D341Med (cell line): ENCODE measurements at regions not wholly inside any gene's neighbourhood (a gene's known extent, or its start where the extent isn't known, plus 50 kb on each side); places are given as distances from the start of the nearest gene placed in this dataset.
A peak's percentile ranks its signal among the peaks of the same experiment; 100 is the strongest.

Experiments used
- DNase-seq: peaks from one replicate; pipeline ENCODE4 v3.0.0; 2012; ENCODE audit warnings: low spot score

DNA sequence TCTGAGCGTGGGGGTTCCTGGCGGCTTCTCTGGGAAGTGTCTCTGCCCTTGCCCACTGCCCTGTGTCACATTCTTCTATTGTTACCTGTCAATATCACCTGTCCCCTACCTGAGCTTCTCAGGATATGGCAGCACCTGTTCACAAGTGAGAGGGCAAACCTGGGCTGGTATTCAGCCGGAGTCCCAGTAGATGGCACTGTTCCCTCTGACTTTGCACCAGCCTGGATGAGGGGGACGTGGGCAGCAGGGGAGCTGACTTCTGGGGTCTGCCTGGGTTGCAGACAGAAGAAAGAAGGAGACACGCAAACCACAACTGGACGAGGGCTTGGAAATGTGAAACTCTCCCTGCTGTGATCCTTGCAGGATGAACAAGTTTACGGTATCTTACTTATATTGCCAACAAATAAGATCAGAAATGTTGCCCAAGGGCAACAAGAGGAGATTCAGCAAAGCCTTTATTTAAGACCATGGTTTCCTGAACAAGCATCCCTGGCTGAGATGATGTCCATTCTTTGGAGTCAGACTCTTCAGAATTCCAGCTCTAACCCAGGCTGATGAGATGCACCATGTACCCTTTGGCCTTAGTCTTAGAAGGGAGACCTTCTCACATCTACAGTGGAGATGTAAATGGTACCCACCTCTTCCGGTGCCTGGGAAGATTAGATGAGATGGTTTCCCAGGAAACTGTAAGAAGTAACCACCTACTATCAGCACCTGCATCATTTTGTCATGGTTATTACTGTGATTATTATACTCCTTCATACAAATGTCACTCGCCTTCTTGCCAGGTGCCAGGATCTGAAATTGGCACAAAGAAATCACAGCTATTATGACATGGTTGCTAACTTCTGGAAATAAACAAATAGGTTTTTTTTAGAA, 400.0 kb upstream of the CDH4 start:
- peak; percentile 75 for DNase-seq

DNA sequence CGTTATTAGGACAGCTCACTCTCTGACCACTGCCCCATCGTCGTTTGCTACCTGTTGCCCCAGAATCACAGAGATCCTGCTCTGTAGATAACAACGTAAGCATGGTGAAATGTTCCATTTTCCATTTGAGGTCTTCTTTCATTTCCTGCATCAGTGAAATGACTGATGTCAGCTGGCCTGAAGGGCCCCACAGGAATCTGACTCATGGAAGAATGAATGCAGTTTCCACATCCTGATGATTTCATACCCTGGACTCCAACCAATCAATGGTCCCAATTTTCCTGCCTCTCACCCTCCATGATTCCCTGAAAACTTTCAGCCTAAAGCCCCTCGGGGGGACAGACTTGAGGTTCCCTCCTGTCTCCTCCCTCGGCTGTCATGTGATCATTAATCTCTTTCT, 394.4 kb upstream of the CDH4 start:
- DNase-seq = no peak

DNA sequence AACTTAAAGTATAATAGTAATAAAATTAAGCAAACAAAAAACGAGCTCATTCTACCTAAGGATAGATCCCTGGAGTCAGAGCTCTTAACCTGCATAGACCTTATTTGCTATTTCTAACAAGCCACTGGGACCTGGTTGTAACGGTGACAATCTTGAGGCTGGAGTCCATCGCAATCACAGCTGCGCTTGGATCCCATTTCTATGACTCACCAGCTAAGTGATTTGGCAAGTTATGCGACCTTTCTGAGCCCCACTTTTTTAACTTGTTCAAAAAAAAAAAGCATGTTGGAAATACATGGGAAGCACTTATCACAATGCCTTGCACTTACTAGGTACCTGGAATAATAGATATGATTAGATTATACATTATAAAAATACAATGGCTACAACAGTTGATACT, 389.5 kb upstream of the CDH4 start:
- DNase-seq = no peak

DNA sequence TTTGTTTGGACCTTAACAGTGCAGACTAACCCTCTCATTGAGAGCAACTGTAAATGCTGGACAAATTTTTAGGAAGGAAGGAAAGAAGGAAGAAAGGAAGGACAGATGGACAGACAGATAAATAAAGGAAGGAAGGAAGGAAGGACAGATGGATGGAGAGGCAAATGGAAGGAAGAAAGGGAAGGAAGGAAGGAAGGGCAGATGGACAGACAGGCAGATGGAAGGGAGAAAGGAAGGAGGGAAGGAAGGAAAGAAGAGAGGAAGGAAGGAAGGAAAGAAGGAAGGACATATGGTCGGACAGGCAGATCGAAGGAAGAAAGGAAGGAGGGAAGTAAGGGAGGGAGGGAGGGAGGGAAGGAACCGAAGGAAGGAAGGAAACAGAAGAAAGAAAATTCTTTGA, 388.5 kb upstream of the CDH4 start:
- no peak for DNase-seq

DNA sequence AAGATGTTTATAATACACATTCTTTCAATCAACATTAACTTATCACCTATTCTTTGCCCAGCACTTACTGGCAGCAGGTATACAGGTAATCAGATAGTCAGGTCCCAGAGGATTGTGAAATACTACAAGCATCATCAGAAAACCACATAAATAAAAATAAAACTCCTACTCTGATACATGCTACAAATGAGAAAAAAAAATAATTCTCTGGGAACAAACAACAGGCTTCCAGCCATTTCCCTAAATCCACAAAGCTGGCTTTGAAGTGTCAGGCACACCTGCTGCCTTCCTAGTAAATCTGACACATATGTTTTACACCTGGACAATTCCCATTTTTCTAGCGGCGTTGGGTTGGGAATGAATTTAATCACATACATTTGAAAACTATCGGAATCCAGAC, 384.5 kb upstream of the CDH4 start:
- no peak for DNase-seq

DNA sequence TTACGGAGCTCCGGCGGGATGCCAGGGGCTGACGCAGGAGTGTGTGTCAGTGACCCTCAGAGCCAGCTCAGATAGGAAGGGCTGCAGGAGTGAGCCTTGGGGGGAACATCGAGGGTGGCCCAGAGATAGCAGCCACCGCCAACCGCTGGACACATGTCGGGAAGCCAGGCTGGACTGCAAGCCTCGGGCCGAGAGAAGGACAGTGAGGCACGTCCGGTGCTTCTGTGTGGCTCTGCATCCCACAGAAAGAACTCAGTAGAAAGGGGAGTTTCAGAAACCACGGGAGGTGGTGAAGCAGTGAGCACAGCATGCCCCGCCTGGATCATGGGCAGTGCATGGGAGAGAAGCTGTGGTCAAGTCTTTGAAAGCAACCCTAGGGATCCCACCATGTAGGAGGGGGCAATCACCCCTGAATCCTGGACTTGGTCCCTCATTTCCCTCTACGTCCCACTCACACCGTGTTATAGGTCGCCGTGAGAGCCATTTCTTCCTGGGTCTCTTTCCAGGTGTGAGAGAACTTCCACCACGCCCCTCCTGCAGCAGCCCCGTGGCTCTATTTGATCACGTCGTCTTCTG, 383.7 kb upstream of the CDH4 start:
- DNase-seq = no peak

DNA sequence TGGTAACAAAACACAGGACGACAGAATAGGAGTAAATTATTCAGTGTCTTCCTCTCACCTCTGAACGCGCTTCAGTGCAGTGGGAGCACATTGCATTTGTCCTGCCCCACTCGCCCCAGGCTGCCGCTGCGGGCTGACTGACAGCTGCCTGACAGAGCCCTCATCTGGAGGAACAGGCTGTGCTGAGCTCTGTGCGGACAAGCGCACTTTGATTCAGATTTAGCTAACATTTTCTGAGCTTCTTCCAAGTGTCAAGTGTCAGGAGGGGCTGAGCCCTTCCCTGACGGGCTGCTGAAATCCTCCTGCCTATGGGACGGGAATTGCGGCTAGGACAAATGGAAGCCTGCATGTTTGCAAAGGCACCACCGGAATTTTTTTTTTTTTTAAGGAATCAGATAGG, 383.0 kb upstream of the CDH4 start:
- no peak for DNase-seq

DNA sequence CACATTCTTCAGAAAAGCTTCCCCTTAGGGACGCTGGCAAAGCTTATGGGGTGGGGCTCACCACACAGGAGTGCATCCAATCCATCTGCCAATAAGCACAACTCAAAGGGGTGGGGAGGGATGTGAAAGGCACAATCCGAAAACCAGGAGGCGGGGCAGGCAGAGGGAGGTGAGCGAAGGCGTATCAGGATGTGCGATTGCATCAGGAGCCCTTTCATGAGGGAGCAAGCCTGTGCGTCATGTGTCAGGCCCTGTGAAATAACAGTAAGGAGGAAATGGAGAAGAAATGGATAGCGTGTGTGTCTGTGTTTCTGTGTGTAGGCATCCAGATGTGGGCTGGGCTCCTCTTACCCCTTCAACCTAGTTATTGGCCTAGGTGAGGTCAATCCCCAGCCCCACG, 382.4 kb upstream of the CDH4 start:
- no peak for DNase-seq

DNA sequence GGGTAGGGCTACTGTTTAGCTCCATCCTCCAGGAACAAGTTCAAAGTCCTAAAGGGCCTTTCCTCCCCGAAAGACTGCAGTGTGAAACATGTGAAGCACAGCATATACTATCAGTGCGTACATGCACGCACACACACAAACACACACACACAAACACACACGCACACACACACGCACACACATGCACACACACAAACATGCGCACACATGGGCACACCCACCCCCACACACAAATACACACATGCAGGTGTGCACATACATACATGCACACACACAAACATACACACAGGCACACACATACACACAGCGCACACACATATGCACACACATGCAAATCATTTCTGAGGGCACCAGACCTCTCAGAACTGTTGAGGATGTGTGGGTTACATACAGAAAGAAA, 382.0 kb upstream of the CDH4 start:
- no peak for DNase-seq

DNA sequence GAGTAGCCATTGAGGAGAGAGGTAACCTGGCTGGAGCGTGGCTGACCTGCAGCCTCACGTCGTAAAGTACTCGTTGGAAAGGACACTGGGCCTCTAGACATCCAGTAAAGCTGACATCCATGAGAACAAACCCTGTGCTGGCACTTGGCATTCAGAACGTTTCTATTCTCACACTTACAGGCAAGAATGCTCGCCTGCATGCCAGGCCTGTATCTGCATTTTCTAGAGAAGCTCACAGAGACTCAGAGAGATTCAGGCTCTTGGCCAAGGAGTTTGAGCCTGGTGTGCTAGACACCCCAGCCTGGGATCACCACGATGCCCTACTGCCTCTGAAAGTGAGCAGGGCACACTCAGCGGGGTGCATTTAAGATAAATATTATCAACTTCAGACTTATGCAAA, 379.8 kb upstream of the CDH4 start:
- no peak for DNase-seq

DNA sequence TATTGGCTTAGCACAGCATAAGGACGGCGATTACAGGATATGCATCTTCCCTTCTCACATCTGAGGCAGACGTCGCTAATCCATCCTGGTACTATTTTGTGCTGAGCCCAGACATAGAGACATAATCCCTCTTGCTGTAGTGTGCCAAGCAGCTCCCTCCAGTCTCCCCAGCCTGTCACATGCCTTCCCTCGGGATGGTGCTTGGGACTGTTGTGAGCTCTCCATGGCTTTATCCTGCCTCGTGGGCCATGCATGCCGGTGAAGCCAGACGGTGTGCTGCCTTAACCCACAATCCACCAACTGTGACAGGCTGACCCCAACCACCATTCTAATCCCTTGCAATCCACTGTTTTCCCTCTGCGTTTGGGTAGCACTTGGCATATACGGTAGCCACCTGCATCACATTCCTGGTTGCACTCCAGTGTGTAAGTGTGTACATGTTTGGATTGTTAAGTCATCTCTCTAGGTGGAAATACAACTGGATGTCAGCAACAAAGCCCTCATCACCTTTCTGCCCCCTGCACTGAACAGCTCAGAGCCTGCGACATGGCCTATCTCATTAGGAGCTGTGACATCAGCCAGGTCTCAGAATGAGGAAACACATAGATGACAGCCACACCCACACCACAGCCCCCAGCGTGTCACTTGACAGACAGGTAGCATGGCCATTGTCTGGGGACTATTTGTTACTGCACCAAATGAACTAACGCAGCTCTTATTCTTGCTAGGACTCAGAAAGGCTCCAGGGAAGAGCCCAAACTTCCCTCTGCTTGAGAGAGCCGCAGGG, 374.8 kb upstream of the CDH4 start:
- DNase-seq = peak; percentile 88

DNA sequence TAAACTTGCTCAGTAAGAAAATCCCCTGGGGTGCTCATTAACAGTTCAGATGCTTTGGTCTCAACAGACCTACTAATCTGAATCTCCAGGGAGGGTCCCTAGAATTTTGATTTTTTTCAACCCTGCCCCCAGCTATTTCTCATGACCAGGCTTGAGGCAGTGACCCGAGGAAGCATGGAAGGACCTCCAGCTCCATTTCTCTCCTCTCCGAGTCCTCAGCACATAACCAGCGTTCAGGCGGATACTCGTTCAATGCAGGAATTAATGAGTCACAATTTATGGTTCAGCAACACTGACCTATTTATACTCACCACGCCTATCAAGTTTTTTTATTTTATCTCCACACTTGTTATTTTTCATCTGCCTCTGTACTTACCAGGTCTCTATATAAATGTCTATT, 369.2 kb upstream of the CDH4 start:
- DNase-seq = no peak

DNA sequence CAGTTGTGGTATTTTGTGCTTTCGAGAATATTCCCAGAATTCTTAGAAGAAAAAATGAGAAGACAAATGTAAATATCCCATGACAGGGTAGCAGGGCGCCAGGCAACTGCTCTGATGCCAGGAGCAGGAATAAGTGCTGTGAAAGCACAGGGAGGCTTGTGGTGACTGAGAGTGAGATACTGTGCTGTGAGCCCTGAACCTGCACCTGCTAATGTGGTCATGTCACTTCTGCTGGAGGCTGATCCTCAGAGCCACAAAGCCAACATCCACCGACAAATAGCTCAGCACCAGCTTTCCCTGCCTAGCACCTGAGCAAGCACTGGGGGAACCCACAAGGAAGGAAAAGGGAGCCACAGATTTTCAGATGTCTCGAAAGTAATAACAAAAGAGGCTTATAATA, 368.6 kb upstream of the CDH4 start:
- no peak for DNase-seq

DNA sequence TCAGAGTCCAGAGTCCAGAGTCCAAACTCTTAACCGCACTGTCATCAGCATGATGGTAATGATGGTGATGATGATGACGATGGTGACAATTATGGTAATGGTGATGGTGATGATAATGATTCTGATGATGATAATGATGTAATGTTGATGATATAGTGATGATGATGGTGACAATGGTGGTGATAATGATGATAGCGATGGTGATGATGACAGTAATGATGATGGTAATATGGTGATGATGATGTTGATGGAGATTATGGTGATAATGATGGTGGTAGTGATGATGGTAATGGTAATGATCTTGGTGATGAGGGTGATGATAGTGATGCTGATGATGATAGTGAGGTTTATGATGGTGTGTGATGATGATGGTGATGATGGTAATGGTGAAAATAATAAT, 367.8 kb upstream of the CDH4 start:
- no peak for DNase-seq

DNA sequence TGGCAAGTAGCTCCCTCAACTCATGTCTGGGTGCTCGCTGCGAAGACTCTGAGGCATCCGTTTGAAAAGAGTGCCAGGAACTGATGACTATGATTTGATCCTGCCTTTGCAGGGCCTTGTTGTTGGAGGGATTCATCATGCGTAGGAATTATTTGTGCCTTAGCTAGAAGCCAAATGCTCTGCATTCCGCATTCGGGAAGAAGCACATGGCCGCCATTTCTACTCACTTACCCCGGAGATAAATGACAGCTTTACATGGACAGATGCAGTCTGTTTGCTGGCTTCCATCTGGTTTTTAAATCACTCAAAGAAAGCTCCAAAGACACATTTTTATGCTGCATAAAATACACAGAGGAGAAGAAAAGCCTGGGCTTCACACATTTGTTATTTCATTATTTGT, 363.3 kb upstream of the CDH4 start:
- no peak for DNase-seq

DNA sequence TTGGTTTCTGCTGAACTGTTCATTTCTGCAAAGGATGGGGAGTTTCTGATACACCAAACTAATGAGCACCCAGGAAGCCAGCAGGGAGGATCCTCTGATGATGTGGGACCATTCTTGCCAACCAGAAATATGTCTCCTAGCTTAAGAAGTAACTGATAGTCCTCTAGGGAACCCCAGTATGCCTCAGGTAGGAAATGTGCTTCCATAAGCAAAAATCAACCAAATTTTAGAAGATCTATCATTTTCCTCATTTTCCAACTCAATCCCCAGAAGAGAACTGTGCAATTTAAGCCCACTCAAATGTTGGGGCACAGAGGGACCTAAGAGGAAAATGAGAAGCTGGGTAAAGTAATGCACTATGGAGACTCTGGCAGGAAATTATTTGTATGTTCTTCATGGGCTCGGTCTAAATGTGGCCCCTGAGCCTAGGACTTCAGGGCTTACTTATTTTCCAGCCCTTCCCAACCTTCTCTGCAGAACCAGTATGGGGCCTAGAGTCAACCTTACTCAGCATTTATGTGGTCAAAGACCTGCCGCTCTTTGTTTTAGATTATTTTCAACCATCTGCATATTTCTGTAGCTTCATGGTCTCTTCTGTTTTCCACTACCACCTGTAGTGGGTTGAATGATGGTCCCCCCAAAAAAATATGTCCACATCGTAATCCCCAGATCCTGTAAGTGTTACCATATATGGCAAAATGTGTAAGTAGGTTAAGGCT, 359.8 kb upstream of the CDH4 start:
- DNase-seq = no peak

DNA sequence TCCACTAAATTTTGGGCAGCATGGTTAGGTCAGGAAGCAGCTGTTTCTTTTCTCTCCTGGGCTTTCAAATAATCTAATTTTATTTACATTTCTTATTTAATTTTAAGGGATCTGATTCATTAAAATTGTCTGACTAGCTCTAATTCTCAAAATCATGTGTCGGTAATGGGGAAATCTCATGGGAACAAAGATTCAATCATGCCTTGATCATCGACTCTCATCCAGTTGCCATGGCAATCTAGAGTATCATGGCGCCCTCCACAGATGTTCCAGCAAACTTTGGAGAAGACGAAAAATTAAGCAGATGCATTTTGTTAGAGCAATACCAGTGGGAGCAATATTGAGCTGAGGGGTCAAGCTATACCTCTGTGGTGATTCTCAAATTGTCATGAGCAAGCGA, 358.0 kb upstream of the CDH4 start:
- DNase-seq = no peak

DNA sequence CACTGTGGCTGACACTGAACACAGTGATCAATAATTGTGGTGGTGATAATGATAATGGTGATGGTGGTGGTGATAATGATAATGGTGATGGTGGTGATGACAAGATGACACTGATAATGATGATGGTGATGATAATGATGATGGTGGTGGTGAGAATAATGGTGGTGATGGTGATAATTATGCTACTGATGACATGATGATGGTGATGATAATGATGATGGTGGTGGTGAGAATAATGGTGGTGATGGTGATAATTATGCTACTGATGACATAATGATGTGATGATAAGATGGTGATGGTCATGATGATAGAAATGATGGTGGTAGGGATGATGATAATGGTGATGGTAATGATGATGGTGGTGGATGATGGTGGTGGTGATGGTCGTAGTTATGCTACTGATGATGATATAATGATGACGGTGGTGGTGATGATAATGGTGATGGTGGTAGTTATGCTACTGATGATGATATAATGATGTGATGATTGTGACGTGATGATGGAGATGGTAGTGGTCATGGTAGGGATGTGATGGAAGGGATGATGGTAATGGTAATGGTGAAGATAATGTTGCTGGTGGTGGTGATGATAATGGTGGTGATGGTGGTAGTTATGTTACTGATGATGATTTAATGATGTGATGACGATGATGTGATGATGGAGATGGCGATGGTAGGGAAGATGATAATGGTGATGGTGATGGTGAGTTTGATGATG, 356.5 kb upstream of the CDH4 start:
- DNase-seq = no peak

DNA sequence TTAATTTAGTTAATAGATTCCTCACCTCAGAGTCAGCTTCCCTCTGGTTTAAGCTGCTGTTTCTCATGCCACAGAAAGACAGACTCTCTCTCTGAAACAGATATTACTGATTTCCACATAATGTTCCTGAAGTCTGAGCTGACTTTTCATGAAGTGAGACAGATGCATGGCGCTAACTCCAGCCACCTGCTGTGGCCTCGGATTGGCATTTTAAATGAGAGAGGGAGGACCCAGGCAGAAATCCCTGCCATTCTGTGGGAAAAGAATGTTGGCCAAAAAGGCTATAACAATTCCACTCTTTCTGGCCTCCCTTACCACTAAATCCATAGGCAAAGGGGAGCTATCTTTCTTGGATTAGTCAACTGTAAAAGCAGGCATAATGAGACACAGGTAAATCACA, 354.1 kb upstream of the CDH4 start:
- no peak for DNase-seq

DNA sequence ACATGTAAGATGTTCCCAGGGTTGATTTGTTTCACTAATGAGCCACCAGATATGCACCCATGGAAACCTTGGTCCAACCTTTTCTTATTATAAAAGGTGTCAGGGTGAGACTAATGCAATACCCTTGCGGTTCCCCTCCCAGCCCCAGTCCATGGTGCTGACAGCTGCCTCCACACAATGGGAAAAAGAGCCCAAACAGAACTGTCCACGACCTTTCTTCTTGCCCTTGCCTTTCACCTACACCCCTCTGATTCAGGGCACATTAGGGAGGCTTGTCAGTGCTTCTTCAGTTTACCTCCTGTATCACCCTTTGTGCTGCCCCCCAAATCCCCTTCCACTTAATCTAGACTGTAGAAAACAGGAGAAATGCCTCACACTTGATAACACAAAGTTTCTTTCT, 352.7 kb upstream of the CDH4 start:
- no peak for DNase-seq

DNA sequence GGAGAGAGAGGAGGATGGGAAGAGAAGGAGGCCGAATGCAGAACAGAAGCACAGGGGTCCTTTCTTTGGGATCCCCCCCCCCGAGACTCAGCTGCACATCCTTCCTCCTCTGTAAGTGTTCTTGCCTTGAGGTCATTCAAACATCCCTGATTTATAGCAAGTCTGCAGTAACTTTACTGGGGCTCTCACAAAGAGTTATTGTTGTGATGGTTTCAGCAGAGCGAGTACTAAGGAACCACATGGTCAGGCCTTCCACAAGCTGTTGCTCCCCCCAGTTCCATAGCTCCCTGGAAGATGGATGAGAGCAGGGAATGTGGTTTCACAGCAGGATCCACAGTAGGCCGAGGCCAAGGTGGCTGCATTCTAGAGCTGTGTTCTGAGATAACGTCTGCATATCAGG, 351.4 kb upstream of the CDH4 start:
- DNase-seq = no peak

DNA sequence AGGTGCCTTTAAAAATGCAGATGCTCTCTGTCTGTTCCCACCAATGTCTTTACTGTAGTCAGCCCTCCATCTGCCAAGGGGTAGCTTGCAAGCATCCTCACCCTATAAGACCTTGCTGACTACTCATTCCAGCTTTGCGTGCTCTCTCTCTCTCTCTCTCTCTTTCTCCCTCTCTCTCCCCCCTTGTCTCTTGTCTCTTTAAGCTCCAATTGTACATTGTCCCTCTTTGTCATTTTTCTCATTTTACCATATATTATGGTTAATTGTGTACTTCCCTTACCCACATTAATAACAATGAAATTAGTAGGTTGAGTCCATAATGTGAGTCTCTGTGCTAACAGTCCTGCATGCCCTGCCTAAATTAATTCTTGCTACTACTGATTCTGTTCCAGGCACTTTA, 350.2 kb upstream of the CDH4 start:
- no peak for DNase-seq
